HepG2 (cell line): ENCODE measurements at regions not wholly inside any gene's neighbourhood (a gene's known extent, or its start where the extent isn't known, plus 50 kb on each side); places are given as distances from the start of the nearest gene placed in this dataset.

ENCODE experiments used
- GZF1 ChIP-seq: sonication (generic); formaldehyde crosslinking; IDR thresholded peaks from 2 replicates; pipeline ENCODE4 v1.5.1; 2020; ENCODE audit warnings: mild to moderate bottlenecking, missing genetic modification reagents
- KLF12 ChIP-seq: sonication (generic); formaldehyde crosslinking; IDR thresholded peaks from 2 replicates; pipeline ENCODE4 v1.4.0; 2020; ENCODE audit warnings: missing genetic modification reagents, borderline replicate concordance
- MAZ ChIP-seq, 2 experiments: sonication (generic) in 1 of 2; formaldehyde crosslinking in 1 of 2; IDR thresholded peaks; 2 replicates each; pipeline versions ENCODE4 v1.5.0 to v1.6.1; 2012 to 2020; ENCODE audit warnings: low read depth in 2 of 2, mild to moderate bottlenecking in 2 of 2, borderline replicate concordance in 1 of 2, improper control_type of control experiment in 1 of 2, low read length in 1 of 2, missing genetic modification reagents in 1 of 2, moderate library complexity in 1 of 2
- NONO ChIP-seq, 2 experiments: fragments of 450-650 bp in 1 of 2; sonication (generic) in 1 of 2; formaldehyde crosslinking in 1 of 2; IDR thresholded peaks in 1 of 2; conservative IDR thresholded peaks in 1 of 2; 2 replicates each; pipeline versions ENCODE4 v1.6.1 to v1.8.0; 2017 to 2022; ENCODE audit warnings: mild to moderate bottlenecking in 1 of 2, missing genetic modification reagents in 1 of 2, moderate library complexity in 1 of 2
- RORA ChIP-seq: sonication (generic); formaldehyde crosslinking; IDR thresholded peaks from 2 replicates; pipeline ENCODE4 v1.5.0; 2020; ENCODE audit warnings: mild to moderate bottlenecking, missing genetic modification reagents, moderate library complexity
- SMC3 ChIP-seq: IDR thresholded peaks from 2 replicates; pipeline ENCODE4 v1.6.1; 2011; ENCODE audit warnings: low read length, improper control_type of control experiment
- WIZ ChIP-seq: sonication (generic); formaldehyde crosslinking; IDR thresholded peaks from 2 replicates; pipeline ENCODE4 v1.5.1; 2020; ENCODE audit warnings: mild to moderate bottlenecking, missing genetic modification reagents
- ZKSCAN5 ChIP-seq: sonication (generic); formaldehyde crosslinking; IDR thresholded peaks from 2 replicates; pipeline ENCODE4 v1.5.1; 2020; ENCODE audit warnings: mild to moderate bottlenecking, missing genetic modification reagents
- TF ChIP-seq, protein P1 (sequence below): sonication (generic); formaldehyde crosslinking; IDR thresholded peaks from 2 replicates; pipeline ENCODE4 v1.4.0; 2020; ENCODE audit warnings: mild to moderate bottlenecking, missing genetic modification reagents
- TF ChIP-seq, protein P2 (sequence below): sonication (generic); formaldehyde crosslinking; IDR thresholded peaks from 2 replicates; pipeline ENCODE4 v1.5.1; 2020; ENCODE audit warnings: missing genetic modification reagents, mild to moderate bottlenecking, borderline replicate concordance
- TF ChIP-seq, protein P3 (sequence below): sonication (generic); formaldehyde crosslinking; IDR thresholded peaks from 2 replicates; pipeline ENCODE4 v1.4.0; 2020; ENCODE audit warnings: missing genetic modification reagents, low read depth, mild to moderate bottlenecking, borderline replicate concordance
- TF ChIP-seq, protein P4 (sequence below): sonication (generic); formaldehyde crosslinking; IDR thresholded peaks from 2 replicates; pipeline ENCODE4 v1.8.0; 2022; ENCODE audit warnings: mild to moderate bottlenecking, missing genetic modification reagents, moderate library complexity
- TF ChIP-seq, protein P5 (sequence below): sonication (generic); formaldehyde crosslinking; IDR thresholded peaks from 2 replicates; pipeline ENCODE4 v1.4.0; 2020; ENCODE audit warnings: mild to moderate bottlenecking, missing genetic modification reagents
- TF ChIP-seq, protein P6 (sequence below): sonication (generic); formaldehyde crosslinking; IDR thresholded peaks from 2 replicates; pipeline ENCODE4 v1.4.0; 2020; ENCODE audit warnings: missing genetic modification reagents, borderline replicate concordance
- TF ChIP-seq, protein P7 (sequence below): sonication (generic); formaldehyde crosslinking; IDR thresholded peaks from 2 replicates; pipeline ENCODE4 v1.5.0; 2020; ENCODE audit warnings: missing genetic modification reagents

DNA sequence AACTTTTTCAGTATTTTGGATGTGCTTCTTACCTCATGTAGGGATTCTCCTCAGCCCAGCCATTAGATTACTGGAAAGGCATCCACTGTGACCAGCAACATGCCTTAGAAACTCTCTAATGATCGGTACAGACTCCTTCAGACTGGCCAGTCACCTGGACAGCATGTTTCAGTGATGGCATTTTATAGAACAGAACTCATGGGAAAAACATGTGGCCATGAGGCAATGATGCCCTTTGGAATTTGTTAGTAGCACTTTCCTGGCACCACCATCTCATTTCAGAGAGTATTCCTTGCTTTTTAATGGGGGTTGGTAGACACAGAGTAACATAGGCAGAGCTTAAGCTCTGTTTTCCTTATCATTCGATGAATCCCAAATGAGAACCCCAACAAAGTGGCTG is 72.1 kb upstream of the FAM98A start (continued):
- TF ChIP-seq, protein P1, sequence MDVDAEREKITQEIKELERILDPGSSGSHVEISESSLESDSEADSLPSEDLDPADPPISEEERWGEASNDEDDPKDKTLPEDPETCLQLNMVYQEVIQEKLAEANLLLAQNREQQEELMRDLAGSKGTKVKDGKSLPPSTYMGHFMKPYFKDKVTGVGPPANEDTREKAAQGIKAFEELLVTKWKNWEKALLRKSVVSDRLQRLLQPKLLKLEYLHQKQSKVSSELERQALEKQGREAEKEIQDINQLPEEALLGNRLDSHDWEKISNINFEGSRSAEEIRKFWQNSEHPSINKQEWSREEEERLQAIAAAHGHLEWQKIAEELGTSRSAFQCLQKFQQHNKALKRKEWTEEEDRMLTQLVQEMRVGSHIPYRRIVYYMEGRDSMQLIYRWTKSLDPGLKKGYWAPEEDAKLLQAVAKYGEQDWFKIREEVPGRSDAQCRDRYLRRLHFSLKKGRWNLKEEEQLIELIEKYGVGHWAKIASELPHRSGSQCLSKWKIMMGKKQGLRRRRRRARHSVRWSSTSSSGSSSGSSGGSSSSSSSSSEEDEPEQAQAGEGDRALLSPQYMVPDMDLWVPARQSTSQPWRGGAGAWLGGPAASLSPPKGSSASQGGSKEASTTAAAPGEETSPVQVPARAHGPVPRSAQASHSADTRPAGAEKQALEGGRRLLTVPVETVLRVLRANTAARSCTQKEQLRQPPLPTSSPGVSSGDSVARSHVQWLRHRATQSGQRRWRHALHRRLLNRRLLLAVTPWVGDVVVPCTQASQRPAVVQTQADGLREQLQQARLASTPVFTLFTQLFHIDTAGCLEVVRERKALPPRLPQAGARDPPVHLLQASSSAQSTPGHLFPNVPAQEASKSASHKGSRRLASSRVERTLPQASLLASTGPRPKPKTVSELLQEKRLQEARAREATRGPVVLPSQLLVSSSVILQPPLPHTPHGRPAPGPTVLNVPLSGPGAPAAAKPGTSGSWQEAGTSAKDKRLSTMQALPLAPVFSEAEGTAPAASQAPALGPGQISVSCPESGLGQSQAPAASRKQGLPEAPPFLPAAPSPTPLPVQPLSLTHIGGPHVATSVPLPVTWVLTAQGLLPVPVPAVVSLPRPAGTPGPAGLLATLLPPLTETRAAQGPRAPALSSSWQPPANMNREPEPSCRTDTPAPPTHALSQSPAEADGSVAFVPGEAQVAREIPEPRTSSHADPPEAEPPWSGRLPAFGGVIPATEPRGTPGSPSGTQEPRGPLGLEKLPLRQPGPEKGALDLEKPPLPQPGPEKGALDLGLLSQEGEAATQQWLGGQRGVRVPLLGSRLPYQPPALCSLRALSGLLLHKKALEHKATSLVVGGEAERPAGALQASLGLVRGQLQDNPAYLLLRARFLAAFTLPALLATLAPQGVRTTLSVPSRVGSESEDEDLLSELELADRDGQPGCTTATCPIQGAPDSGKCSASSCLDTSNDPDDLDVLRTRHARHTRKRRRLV (CRISPR knock-in tag) = no peak
- no peak for TF ChIP-seq NONO (IDR thresholded peaks at IDR 0.05)
- TF ChIP-seq NONO (CRISPR knock-in tag; conservative IDR thresholded peaks at IDR 0.05) = no peak
- no peak for TF ChIP-seq RORA (CRISPR knock-in tag)
- TF ChIP-seq MAZ (IDR thresholded peaks at IDR 0.05; ENCODE audit: borderline replicate concordance, low read depth, low read length) = no peak
- no peak for TF ChIP-seq MAZ (CRISPR knock-in tag; IDR thresholded peaks at IDR 0.05; ENCODE audit: low read depth)
- TF ChIP-seq, protein P2, sequence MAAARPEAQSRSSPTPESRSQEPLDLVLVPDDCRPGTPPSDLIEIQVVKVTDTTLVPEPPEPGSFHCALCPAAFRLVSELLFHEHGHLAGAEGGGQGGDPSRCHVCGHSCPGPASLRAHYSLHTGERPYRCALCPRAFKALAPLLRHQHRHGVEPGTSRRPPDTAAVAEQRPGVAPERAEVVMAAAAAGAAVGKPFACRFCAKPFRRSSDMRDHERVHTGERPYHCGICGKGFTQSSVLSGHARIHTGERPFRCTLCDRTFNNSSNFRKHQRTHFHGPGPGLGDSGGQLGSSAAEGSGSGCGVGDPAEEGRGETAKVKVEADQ (CRISPR knock-in tag) = no peak
- TF ChIP-seq, protein P3, sequence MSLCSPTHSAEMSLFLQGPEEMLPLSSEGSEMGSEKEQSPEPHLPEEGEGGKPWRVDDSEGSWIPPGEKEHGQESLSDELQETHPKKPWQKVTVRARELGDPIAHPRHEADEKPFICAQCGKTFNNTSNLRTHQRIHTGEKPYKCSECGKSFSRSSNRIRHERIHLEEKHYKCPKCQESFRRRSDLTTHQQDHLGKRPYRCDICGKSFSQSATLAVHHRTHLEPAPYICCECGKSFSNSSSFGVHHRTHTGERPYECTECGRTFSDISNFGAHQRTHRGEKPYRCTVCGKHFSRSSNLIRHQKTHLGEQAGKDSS (CRISPR knock-in tag) = no peak
- TF ChIP-seq, protein P4, sequence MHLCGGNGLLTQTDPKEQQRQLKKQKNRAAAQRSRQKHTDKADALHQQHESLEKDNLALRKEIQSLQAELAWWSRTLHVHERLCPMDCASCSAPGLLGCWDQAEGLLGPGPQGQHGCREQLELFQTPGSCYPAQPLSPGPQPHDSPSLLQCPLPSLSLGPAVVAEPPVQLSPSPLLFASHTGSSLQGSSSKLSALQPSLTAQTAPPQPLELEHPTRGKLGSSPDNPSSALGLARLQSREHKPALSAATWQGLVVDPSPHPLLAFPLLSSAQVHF (CRISPR knock-in tag) = no peak
- TF ChIP-seq, protein P5, sequence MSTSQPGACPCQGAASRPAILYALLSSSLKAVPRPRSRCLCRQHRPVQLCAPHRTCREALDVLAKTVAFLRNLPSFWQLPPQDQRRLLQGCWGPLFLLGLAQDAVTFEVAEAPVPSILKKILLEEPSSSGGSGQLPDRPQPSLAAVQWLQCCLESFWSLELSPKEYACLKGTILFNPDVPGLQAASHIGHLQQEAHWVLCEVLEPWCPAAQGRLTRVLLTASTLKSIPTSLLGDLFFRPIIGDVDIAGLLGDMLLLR (CRISPR knock-in tag) = no peak
- no peak for TF ChIP-seq GZF1 (CRISPR knock-in tag)
- TF ChIP-seq, protein P6, sequence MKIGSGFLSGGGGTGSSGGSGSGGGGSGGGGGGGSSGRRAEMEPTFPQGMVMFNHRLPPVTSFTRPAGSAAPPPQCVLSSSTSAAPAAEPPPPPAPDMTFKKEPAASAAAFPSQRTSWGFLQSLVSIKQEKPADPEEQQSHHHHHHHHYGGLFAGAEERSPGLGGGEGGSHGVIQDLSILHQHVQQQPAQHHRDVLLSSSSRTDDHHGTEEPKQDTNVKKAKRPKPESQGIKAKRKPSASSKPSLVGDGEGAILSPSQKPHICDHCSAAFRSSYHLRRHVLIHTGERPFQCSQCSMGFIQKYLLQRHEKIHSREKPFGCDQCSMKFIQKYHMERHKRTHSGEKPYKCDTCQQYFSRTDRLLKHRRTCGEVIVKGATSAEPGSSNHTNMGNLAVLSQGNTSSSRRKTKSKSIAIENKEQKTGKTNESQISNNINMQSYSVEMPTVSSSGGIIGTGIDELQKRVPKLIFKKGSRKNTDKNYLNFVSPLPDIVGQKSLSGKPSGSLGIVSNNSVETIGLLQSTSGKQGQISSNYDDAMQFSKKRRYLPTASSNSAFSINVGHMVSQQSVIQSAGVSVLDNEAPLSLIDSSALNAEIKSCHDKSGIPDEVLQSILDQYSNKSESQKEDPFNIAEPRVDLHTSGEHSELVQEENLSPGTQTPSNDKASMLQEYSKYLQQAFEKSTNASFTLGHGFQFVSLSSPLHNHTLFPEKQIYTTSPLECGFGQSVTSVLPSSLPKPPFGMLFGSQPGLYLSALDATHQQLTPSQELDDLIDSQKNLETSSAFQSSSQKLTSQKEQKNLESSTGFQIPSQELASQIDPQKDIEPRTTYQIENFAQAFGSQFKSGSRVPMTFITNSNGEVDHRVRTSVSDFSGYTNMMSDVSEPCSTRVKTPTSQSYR = no peak
- no peak for TF ChIP-seq KLF12 (CRISPR knock-in tag)
- TF ChIP-seq SMC3 = no peak
- TF ChIP-seq ZKSCAN5 (CRISPR knock-in tag) = no peak
- no peak for TF ChIP-seq WIZ
- TF ChIP-seq, protein P7, sequence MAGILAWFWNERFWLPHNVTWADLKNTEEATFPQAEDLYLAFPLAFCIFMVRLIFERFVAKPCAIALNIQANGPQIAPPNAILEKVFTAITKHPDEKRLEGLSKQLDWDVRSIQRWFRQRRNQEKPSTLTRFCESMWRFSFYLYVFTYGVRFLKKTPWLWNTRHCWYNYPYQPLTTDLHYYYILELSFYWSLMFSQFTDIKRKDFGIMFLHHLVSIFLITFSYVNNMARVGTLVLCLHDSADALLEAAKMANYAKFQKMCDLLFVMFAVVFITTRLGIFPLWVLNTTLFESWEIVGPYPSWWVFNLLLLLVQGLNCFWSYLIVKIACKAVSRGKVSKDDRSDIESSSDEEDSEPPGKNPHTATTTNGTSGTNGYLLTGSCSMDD (CRISPR knock-in tag) = no peak
